ENCODE measurements at regions not wholly inside any gene's neighbourhood (a gene's known extent, or its start where the extent isn't known, plus 50 kb on each side); places are given as distances from the start of the nearest gene placed in this dataset.

- no peak overlapping the region for H3K27ac ChIP-seq (ENCODE audit: low read depth in 2 of 2, low read length in 2 of 2)
- H3K36me3 ChIP-seq (ENCODE audit: control insufficient read depth in 2 of 2, insufficient read depth in 2 of 2, low read length in 2 of 2): no peaks in the 10 kb centered on the region
- no peak overlapping the region for H3K9ac ChIP-seq (ENCODE audit: low read depth in 1 of 2, low read length in 2 of 2)
- no peaks in the 10 kb centered on the region for H3K27me3 ChIP-seq (ENCODE audit: control insufficient read depth in 2 of 2, insufficient read depth in 2 of 2, low read length in 2 of 2)
- H3K9me3 ChIP-seq (ENCODE audit: control insufficient read depth in 2 of 2, low read length in 2 of 2): no peaks in the 10 kb centered on the region
- H3K4me1 ChIP-seq (ENCODE audit: control insufficient read depth in 2 of 2, insufficient read depth in 2 of 2, low read length in 2 of 2): peaks cover 0 to 2% of the 10 kb centered on the region in 2 donors
- no peak overlapping the region for H3K4me3 ChIP-seq (ENCODE audit: low read length in 2 of 2)
Observed at GRCh38 chr20:10786678-10787077, 112.9 kb upstream of the JAG1 start.

- Histone ChIP-seq H3K9me3 (ENCODE audit: control insufficient read depth in 2 of 2, low read length in 2 of 2) (no peaks in the 10 kb centered on the region), H3K9ac (ENCODE audit: low read depth in 1 of 2, low read length in 2 of 2) (no peak overlapping the region)
Observed at GRCh38 chr20:10788055-10788454, 114.3 kb upstream of the JAG1 start.

GRCh38 chr20:10788877-10789276, 115.1 kb upstream of the JAG1 start:
- Histone ChIP-seq H3K27me3 (ENCODE audit: control insufficient read depth in 2 of 2, insufficient read depth in 2 of 2, low read length in 2 of 2) (no peaks in the 10 kb centered on the region), H3K4me3 (ENCODE audit: low read length in 2 of 2) (no peak overlapping the region), H3K36me3 (ENCODE audit: control insufficient read depth in 2 of 2, insufficient read depth in 2 of 2, low read length in 2 of 2) (no peaks in the 10 kb centered on the region), H3K27ac (ENCODE audit: low read depth in 2 of 2, low read length in 2 of 2) (no peak overlapping the region), H3K9ac (ENCODE audit: low read depth in 1 of 2, low read length in 2 of 2) (no peak overlapping the region), H3K4me1 (ENCODE audit: control insufficient read depth in 2 of 2, insufficient read depth in 2 of 2, low read length in 2 of 2) (peaks cover 0 to 1% of the 10 kb centered on the region in 2 donors), H3K9me3 (ENCODE audit: control insufficient read depth in 2 of 2, low read length in 2 of 2) (no peaks in the 10 kb centered on the region)

More at GRCh38 chr20:10788055-10788454, 114.3 kb upstream of the JAG1 start:
- Histone ChIP-seq H3K4me1 (ENCODE audit: control insufficient read depth in 2 of 2, insufficient read depth in 2 of 2, low read length in 2 of 2) (peaks cover 0 to 2% of the 10 kb centered on the region in 2 donors), H3K4me3 (ENCODE audit: low read length in 2 of 2) (no peak overlapping the region), H3K27me3 (ENCODE audit: control insufficient read depth in 2 of 2, insufficient read depth in 2 of 2, low read length in 2 of 2) (no peaks in the 10 kb centered on the region), H3K36me3 (ENCODE audit: control insufficient read depth in 2 of 2, insufficient read depth in 2 of 2, low read length in 2 of 2) (no peaks in the 10 kb centered on the region), H3K27ac (ENCODE audit: low read depth in 2 of 2, low read length in 2 of 2) (no peak overlapping the region)

GRCh38 chr20:10789386-10789785, 115.6 kb upstream of the JAG1 start:
- no peaks in the 10 kb centered on the region for H3K36me3 ChIP-seq (ENCODE audit: control insufficient read depth in 2 of 2, insufficient read depth in 2 of 2, low read length in 2 of 2)
- H3K4me3 ChIP-seq (ENCODE audit: low read length in 2 of 2): no peak overlapping the region
- no peaks in the 10 kb centered on the region for H3K9me3 ChIP-seq (ENCODE audit: control insufficient read depth in 2 of 2, low read length in 2 of 2)
- no peak overlapping the region for H3K9ac ChIP-seq (ENCODE audit: low read depth in 1 of 2, low read length in 2 of 2)
- H3K27me3 ChIP-seq (ENCODE audit: control insufficient read depth in 2 of 2, insufficient read depth in 2 of 2, low read length in 2 of 2): no peaks in the 10 kb centered on the region
- H3K27ac ChIP-seq (ENCODE audit: low read depth in 2 of 2, low read length in 2 of 2): no peak overlapping the region
- H3K4me1 ChIP-seq (ENCODE audit: control insufficient read depth in 2 of 2, insufficient read depth in 2 of 2, low read length in 2 of 2): no peaks in the 10 kb centered on the region

GRCh38 chr20:10790013-10790412, 116.2 kb upstream of the JAG1 start:
- Histone ChIP-seq H3K27me3 (ENCODE audit: control insufficient read depth in 2 of 2, insufficient read depth in 2 of 2, low read length in 2 of 2) (no peaks in the 10 kb centered on the region), H3K36me3 (ENCODE audit: control insufficient read depth in 2 of 2, insufficient read depth in 2 of 2, low read length in 2 of 2) (no peaks in the 10 kb centered on the region), H3K4me3 (ENCODE audit: low read length in 2 of 2) (no peak overlapping the region), H3K27ac (ENCODE audit: low read depth in 2 of 2, low read length in 2 of 2) (no peak overlapping the region), H3K4me1 (ENCODE audit: control insufficient read depth in 2 of 2, insufficient read depth in 2 of 2, low read length in 2 of 2) (no peaks in the 10 kb centered on the region), H3K9ac (ENCODE audit: low read depth in 1 of 2, low read length in 2 of 2) (no peak overlapping the region), H3K9me3 (ENCODE audit: control insufficient read depth in 2 of 2, low read length in 2 of 2) (no peaks in the 10 kb centered on the region)

- Histone ChIP-seq H3K4me1 (ENCODE audit: control insufficient read depth in 2 of 2, insufficient read depth in 2 of 2, low read length in 2 of 2) (no peaks in the 10 kb centered on the region), H3K9me3 (ENCODE audit: control insufficient read depth in 2 of 2, low read length in 2 of 2) (no peaks in the 10 kb centered on the region), H3K27ac (ENCODE audit: low read depth in 2 of 2, low read length in 2 of 2) (no peak overlapping the region), H3K36me3 (ENCODE audit: control insufficient read depth in 2 of 2, insufficient read depth in 2 of 2, low read length in 2 of 2) (no peaks in the 10 kb centered on the region), H3K4me3 (ENCODE audit: low read length in 2 of 2) (no peak overlapping the region), H3K27me3 (ENCODE audit: control insufficient read depth in 2 of 2, insufficient read depth in 2 of 2, low read length in 2 of 2) (no peaks in the 10 kb centered on the region), H3K9ac (ENCODE audit: low read depth in 1 of 2, low read length in 2 of 2) (no peak overlapping the region)
Observed at GRCh38 chr20:10792291-10792690, 118.5 kb upstream of the JAG1 start.

- Histone ChIP-seq H3K27me3 (ENCODE audit: control insufficient read depth in 2 of 2, insufficient read depth in 2 of 2, low read length in 2 of 2) (no peaks in the 10 kb centered on the region), H3K27ac (ENCODE audit: low read depth in 2 of 2, low read length in 2 of 2) (no peak overlapping the region), H3K36me3 (ENCODE audit: control insufficient read depth in 2 of 2, insufficient read depth in 2 of 2, low read length in 2 of 2) (no peaks in the 10 kb centered on the region), H3K4me3 (ENCODE audit: low read length in 2 of 2) (no peak overlapping the region), H3K9me3 (ENCODE audit: control insufficient read depth in 2 of 2, low read length in 2 of 2) (no peaks in the 10 kb centered on the region), H3K9ac (ENCODE audit: low read depth in 1 of 2, low read length in 2 of 2) (no peak overlapping the region), H3K4me1 (ENCODE audit: control insufficient read depth in 2 of 2, insufficient read depth in 2 of 2, low read length in 2 of 2) (no peaks in the 10 kb centered on the region)
Observed at GRCh38 chr20:10793766-10794165, 120.0 kb upstream of the JAG1 start.

- no peaks in the 10 kb centered on the region for H3K27me3 ChIP-seq (ENCODE audit: control insufficient read depth in 2 of 2, insufficient read depth in 2 of 2, low read length in 2 of 2)
- no peaks in the 10 kb centered on the region for H3K4me1 ChIP-seq (ENCODE audit: control insufficient read depth in 2 of 2, insufficient read depth in 2 of 2, low read length in 2 of 2)
- H3K9me3 ChIP-seq (ENCODE audit: control insufficient read depth in 2 of 2, low read length in 2 of 2): no peaks in the 10 kb centered on the region
- H3K27ac ChIP-seq (ENCODE audit: low read depth in 2 of 2, low read length in 2 of 2): no peak overlapping the region
- H3K9ac ChIP-seq (ENCODE audit: low read depth in 1 of 2, low read length in 2 of 2): no peak overlapping the region
- no peaks in the 10 kb centered on the region for H3K36me3 ChIP-seq (ENCODE audit: control insufficient read depth in 2 of 2, insufficient read depth in 2 of 2, low read length in 2 of 2)
- H3K4me3 ChIP-seq (ENCODE audit: low read length in 2 of 2): no peak overlapping the region
Observed at GRCh38 chr20:10794765-10795164, 121.0 kb upstream of the JAG1 start.

GRCh38 chr20:10795286-10796026, 121.7 kb upstream of the JAG1 start:
- Histone ChIP-seq H3K27ac (ENCODE audit: low read depth in 2 of 2, low read length in 2 of 2) (no peak overlapping the region), H3K4me3 (ENCODE audit: low read length in 2 of 2) (no peak overlapping the region), H3K9ac (ENCODE audit: low read depth in 1 of 2, low read length in 2 of 2) (no peak overlapping the region)

GRCh38 chr20:10798811-10799210, 125.0 kb upstream of the JAG1 start:
- H3K4me1 ChIP-seq (ENCODE audit: control insufficient read depth in 2 of 2, insufficient read depth in 2 of 2, low read length in 2 of 2): no peaks in the 10 kb centered on the region
- no peaks in the 10 kb centered on the region for H3K27me3 ChIP-seq (ENCODE audit: control insufficient read depth in 2 of 2, insufficient read depth in 2 of 2, low read length in 2 of 2)
- H3K9ac ChIP-seq (ENCODE audit: low read depth in 1 of 2, low read length in 2 of 2): no peak overlapping the region
- H3K9me3 ChIP-seq (ENCODE audit: control insufficient read depth in 2 of 2, low read length in 2 of 2): no peaks in the 10 kb centered on the region
- no peak overlapping the region for H3K4me3 ChIP-seq (ENCODE audit: low read length in 2 of 2)
- H3K36me3 ChIP-seq (ENCODE audit: control insufficient read depth in 2 of 2, insufficient read depth in 2 of 2, low read length in 2 of 2): no peaks in the 10 kb centered on the region
- no peak overlapping the region for H3K27ac ChIP-seq (ENCODE audit: low read depth in 2 of 2, low read length in 2 of 2)

More at GRCh38 chr20:10795286-10796026, 121.7 kb upstream of the JAG1 start:
- no peaks in the 10 kb centered on the region for H3K27me3 ChIP-seq (ENCODE audit: control insufficient read depth in 2 of 2, insufficient read depth in 2 of 2, low read length in 2 of 2)
- H3K9me3 ChIP-seq (ENCODE audit: control insufficient read depth in 2 of 2, low read length in 2 of 2): no peaks in the 10 kb centered on the region
- no peaks in the 10 kb centered on the region for H3K36me3 ChIP-seq (ENCODE audit: control insufficient read depth in 2 of 2, insufficient read depth in 2 of 2, low read length in 2 of 2)
- no peaks in the 10 kb centered on the region for H3K4me1 ChIP-seq (ENCODE audit: control insufficient read depth in 2 of 2, insufficient read depth in 2 of 2, low read length in 2 of 2)
